NT2/D1 (cell line): ENCODE measurements at regions not wholly inside any gene's neighbourhood (a gene's known extent, or its start where the extent isn't known, plus 50 kb on each side); places are given as distances from the start of the nearest gene placed in this dataset.

Experiments
- SUZ12 ChIP-seq: IDR thresholded peaks from 2 replicates; pipeline ENCODE4 v1.6.1; 2011; ENCODE audit not compliant: insufficient read length, insufficient read depth; ENCODE audit errors: extremely low read depth
- YY1 ChIP-seq: IDR thresholded peaks from 2 replicates; pipeline ENCODE4 v1.6.1; 2011; ENCODE audit not compliant: insufficient read length, insufficient read depth
- ZNF274 ChIP-seq: IDR thresholded peaks from 2 replicates; pipeline ENCODE4 v1.6.1; 2011; ENCODE audit warnings: mild to moderate bottlenecking, low read depth, low read length

DNA sequence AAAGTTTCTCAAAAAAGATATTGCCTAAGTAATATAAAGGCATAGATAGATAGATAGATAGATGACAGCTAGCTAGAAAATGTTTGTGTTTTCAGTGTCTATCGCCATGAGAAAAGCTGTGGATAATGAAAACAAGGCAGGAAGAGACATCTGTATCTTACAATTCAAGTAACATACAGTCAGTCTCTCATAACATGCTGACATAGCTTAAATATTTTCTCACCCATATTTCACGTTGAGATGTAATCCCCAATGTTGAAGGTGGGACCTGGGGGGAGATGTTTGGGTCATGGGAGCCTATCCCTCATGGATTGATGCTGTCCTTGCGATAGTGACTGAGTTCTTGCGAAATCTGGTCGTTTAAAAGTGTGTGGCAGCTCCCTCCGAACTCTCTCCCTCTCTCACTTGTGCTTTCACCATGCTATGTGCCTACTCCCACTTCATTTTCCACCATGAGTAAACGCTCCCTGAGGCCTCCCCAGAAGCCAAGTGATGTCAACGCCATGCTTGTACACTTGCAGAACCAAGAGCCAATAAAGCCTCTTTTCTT lies 856.8 kb upstream of the ADAMTS5 start:
- no peak for TF ChIP-seq ZNF274
- TF ChIP-seq SUZ12, result no peak
- TF ChIP-seq YY1, result no peak
